ENCODE measurements at regions not wholly inside any gene's neighbourhood (a gene's known extent, or its start where the extent isn't known, plus 50 kb on each side); places are given as distances from the start of the nearest gene placed in this dataset.
"Not testable (repeated sequence)": the region's sequence is repeated elsewhere in the genome, so short reads cannot be mapped to it uniquely, and the experiment has no call there.

- TF ChIP-seq, protein P1, sequence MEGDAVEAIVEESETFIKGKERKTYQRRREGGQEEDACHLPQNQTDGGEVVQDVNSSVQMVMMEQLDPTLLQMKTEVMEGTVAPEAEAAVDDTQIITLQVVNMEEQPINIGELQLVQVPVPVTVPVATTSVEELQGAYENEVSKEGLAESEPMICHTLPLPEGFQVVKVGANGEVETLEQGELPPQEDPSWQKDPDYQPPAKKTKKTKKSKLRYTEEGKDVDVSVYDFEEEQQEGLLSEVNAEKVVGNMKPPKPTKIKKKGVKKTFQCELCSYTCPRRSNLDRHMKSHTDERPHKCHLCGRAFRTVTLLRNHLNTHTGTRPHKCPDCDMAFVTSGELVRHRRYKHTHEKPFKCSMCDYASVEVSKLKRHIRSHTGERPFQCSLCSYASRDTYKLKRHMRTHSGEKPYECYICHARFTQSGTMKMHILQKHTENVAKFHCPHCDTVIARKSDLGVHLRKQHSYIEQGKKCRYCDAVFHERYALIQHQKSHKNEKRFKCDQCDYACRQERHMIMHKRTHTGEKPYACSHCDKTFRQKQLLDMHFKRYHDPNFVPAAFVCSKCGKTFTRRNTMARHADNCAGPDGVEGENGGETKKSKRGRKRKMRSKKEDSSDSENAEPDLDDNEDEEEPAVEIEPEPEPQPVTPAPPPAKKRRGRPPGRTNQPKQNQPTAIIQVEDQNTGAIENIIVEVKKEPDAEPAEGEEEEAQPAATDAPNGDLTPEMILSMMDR (IDR thresholded peaks at IDR 0.05), result not testable (repeated sequence)
- not testable (repeated sequence) for TF ChIP-seq EP300 (IDR thresholded peaks at IDR 0.05; ENCODE audit: borderline replicate concordance in 1 of 2, low read depth in 1 of 2, low read length in 1 of 2); YY1 (IDR thresholded peaks at IDR 0.05; ENCODE audit: low read depth); SMC3 (IDR thresholded peaks at IDR 0.05; ENCODE audit: low read depth, low read length)
- TF ChIP-seq, protein P2, sequence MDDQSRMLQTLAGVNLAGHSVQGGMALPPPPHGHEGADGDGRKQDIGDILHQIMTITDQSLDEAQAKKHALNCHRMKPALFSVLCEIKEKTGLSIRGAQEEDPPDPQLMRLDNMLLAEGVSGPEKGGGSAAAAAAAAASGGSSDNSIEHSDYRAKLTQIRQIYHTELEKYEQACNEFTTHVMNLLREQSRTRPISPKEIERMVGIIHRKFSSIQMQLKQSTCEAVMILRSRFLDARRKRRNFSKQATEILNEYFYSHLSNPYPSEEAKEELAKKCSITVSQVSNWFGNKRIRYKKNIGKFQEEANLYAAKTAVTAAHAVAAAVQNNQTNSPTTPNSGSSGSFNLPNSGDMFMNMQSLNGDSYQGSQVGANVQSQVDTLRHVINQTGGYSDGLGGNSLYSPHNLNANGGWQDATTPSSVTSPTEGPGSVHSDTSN (IDR thresholded peaks at IDR 0.05), result not testable (repeated sequence)
These were observed 64.2 kb upstream of the SFTPD start for GRCh38 chr10:80013139-80013538.

Data from SK-N-SH (cell line).